HG02840 (cell line): ENCODE measurements at regions not wholly inside any gene's neighbourhood (a gene's known extent, or its start where the extent isn't known, plus 50 kb on each side); places are given as distances from the start of the nearest gene placed in this dataset.
"Not testable (repeated sequence)": the region's sequence is repeated elsewhere in the genome, so short reads cannot be mapped to it uniquely, and the experiment has no call there.

ENCODE experiments used
- ATAC-seq: cut with Tn5 transposase; IDR thresholded peaks from one replicate; pipeline ENCODE4 v1.9.1; 2021; ENCODE audit warnings: mild to moderate bottlenecking, moderate library complexity, moderate number of reproducible peaks; ENCODE audit not compliant: unreplicated experiment, low FRiP score

GRCh38 chr3:75115695-75116094 is 501.2 kb upstream of the CNTN3 start:
- no peak for ATAC-seq

- no peak for ATAC-seq
Measured at GRCh38 chr3:75118779-75119178, 504.3 kb upstream of the CNTN3 start.

- ATAC-seq: no peak
Measured at GRCh38 chr3:75126556-75126955, 512.1 kb upstream of the CNTN3 start.

- ATAC-seq: no peak
Measured at GRCh38 chr3:75129101-75129500, 514.6 kb upstream of the CNTN3 start.

GRCh38 chr3:75136100-75136897 is 521.8 kb upstream of the CNTN3 start:
- no peak for ATAC-seq

GRCh38 chr3:75138345-75138744 is 523.9 kb upstream of the CNTN3 start:
- ATAC-seq: no peak

GRCh38 chr3:75140904-75141615 is 523.1 kb upstream of the FRG2C start:
- ATAC-seq: no peak

- no peak for ATAC-seq
Measured at GRCh38 chr3:75144406-75144805, 519.7 kb upstream of the FRG2C start.

- ATAC-seq: no peak
Measured at GRCh38 chr3:75171630-75172230, 492.4 kb upstream of the FRG2C start.

GRCh38 chr3:75176937-75177336 is 487.2 kb upstream of the FRG2C start:
- ATAC-seq: no peak

- no peak for ATAC-seq
Measured at GRCh38 chr3:75180235-75180944, 483.7 kb upstream of the FRG2C start.

GRCh38 chr3:75180945-75181298 is 483.2 kb upstream of the FRG2C start:
- no peak for ATAC-seq

- ATAC-seq: no peak
Measured at GRCh38 chr3:75188962-75189361, 475.2 kb upstream of the FRG2C start.

GRCh38 chr3:75192146-75192616 is 471.9 kb upstream of the FRG2C start:
- ATAC-seq: no peak

- no peak for ATAC-seq
Measured at GRCh38 chr3:75193797-75194196, 470.3 kb upstream of the FRG2C start.

GRCh38 chr3:75214332-75214731 is 449.8 kb upstream of the FRG2C start:
- not testable (repeated sequence) for ATAC-seq

- ATAC-seq: no peak
Measured at GRCh38 chr3:75218577-75218976, 445.6 kb upstream of the FRG2C start.

GRCh38 chr3:75220932-75221331 is 443.2 kb upstream of the FRG2C start:
- ATAC-seq: no peak

- ATAC-seq: no peak
Measured at GRCh38 chr3:75224412-75224811, 439.7 kb upstream of the FRG2C start.

GRCh38 chr3:75232216-75232615 is 431.9 kb upstream of the FRG2C start:
- no peak for ATAC-seq

GRCh38 chr3:75235631-75236030 is 428.5 kb upstream of the FRG2C start:
- ATAC-seq: no peak
